ENCODE measurements at regions not wholly inside any gene's neighbourhood (a gene's known extent, or its start where the extent isn't known, plus 50 kb on each side); places are given as distances from the start of the nearest gene placed in this dataset.

GRCh38 chr7:138396251-138397070 is 63.6 kb upstream of the TRIM24 start:
- TF ChIP-seq CTCF (IDR thresholded peaks at IDR 0.05), result no peak
- no peak for TF ChIP-seq POLR2A (IDR thresholded peaks at IDR 0.05; ENCODE audit: low read depth)
- no peak for TF ChIP-seq POLR2AphosphoS5 (IDR thresholded peaks at IDR 0.05)
- no peak for TF ChIP-seq EP300 (IDR thresholded peaks at IDR 0.05)

All from esophagus muscularis mucosa (tissue), 4 donors.